ENCODE measurements at regions not wholly inside any gene's neighbourhood (a gene's known extent, or its start where the extent isn't known, plus 50 kb on each side); places are given as distances from the start of the nearest gene placed in this dataset.

- TF ChIP-seq CTCF (IDR thresholded peaks at IDR 0.05) (no peak), POLR2A (IDR thresholded peaks at IDR 0.05) (no peak)
Measured at GRCh38 chr4:189365451-189365850, 575.2 kb upstream of the FRG1 start.
